Vagina (tissue), 2 donors: ENCODE measurements at regions not wholly inside any gene's neighbourhood (a gene's known extent, or its start where the extent isn't known, plus 50 kb on each side); places are given as distances from the start of the nearest gene placed in this dataset.

Experiments
- DNase-seq, 2 donors: peaks; one replicate each; pipeline ENCODE4 v3.0.0-alpha.2; 2017; ENCODE audit errors: extremely low spot score in 2 of 2
- H3K27ac ChIP-seq: fragments of 200-600 bp; sonication (generic); one replicate; pipeline ENCODE4 v1.5.1; 2019
- H3K27me3 ChIP-seq: fragments of 200-600 bp; sonication (generic); one replicate; pipeline ENCODE4 v1.5.1; 2019
- H3K36me3 ChIP-seq, 2 donors: fragments of 200-600 bp; sonication (generic); one replicate each; pipeline ENCODE4 v1.5.1; 2017 to 2019
- H3K4me1 ChIP-seq: fragments of 200-600 bp; sonication (generic); one replicate; pipeline ENCODE4 v1.5.1; 2019
- H3K4me3 ChIP-seq, 2 donors: fragments of 200-600 bp; sonication (generic); 1 replicate in 1 of 2; 2 replicates in 1 of 2; pipeline ENCODE4 v1.5.1; 2016 to 2019
- H3K9me3 ChIP-seq: fragments of 200-600 bp; sonication (generic); one replicate; pipeline ENCODE4 v1.5.1; 2019
- POLR2A ChIP-seq, 2 donors: fragments of 450-650 bp; IDR thresholded peaks; one replicate each; pipeline ENCODE4 v1.6.1; 2017; ENCODE audit warnings: antibody characterized with exemption in 2 of 2, mild to moderate bottlenecking in 2 of 2, moderate library complexity in 2 of 2
- POLR2AphosphoS5 ChIP-seq, 2 donors: sonication (generic); formaldehyde crosslinking; IDR thresholded peaks; one replicate each; pipeline ENCODE4 v1.9.0; 2017; ENCODE audit warnings: antibody characterized with exemption in 2 of 2, mild to moderate bottlenecking in 2 of 2, low read depth in 1 of 2; ENCODE audit not compliant: insufficient read depth in 1 of 2
- intact Hi-C: fragments of 100-400 bp; cut with DNase I; formaldehyde crosslinking; loops from one replicate; pipeline ENCODE4 v1.15.1; 2023
- TF ChIP-seq, protein P1 (sequence below), 3 experiments: fragments of 450-650 bp in 2 of 3; fragments of 200-600 bp in 1 of 3; sonication (generic) in 1 of 3; IDR thresholded peaks; one replicate each; pipeline ENCODE4 v1.5.1; 2017 to 2019; ENCODE audit warnings: antibody characterized with exemption in 3 of 3, mild to moderate bottlenecking in 2 of 3, moderate library complexity in 2 of 3

DNA sequence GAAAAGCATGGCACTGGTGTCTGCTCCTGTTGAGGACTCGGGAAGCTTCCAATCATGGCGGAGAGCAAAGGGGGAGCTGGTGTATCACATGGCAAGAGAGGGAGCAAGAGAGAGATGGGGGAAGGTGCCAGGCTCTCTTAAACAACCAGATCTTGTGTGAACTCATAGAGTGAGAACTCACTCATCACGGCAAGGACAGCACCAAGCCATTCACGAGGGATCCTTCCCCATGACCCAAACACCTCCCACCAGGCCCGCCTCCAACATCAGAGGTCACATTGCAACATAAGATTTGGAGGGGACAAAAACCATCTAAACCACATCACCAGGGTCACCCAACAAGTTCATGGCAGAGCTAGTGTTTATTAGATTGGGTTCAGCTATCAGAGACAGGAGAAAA, 218.7 kb upstream of the BCOR start:
- no peak for DNase-seq
- no peaks in the 10 kb centered on the region for H3K27me3 ChIP-seq
- TF ChIP-seq, protein P1, sequence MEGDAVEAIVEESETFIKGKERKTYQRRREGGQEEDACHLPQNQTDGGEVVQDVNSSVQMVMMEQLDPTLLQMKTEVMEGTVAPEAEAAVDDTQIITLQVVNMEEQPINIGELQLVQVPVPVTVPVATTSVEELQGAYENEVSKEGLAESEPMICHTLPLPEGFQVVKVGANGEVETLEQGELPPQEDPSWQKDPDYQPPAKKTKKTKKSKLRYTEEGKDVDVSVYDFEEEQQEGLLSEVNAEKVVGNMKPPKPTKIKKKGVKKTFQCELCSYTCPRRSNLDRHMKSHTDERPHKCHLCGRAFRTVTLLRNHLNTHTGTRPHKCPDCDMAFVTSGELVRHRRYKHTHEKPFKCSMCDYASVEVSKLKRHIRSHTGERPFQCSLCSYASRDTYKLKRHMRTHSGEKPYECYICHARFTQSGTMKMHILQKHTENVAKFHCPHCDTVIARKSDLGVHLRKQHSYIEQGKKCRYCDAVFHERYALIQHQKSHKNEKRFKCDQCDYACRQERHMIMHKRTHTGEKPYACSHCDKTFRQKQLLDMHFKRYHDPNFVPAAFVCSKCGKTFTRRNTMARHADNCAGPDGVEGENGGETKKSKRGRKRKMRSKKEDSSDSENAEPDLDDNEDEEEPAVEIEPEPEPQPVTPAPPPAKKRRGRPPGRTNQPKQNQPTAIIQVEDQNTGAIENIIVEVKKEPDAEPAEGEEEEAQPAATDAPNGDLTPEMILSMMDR (IDR thresholded peaks at IDR 0.05): no peak
- no peak for TF ChIP-seq POLR2AphosphoS5 (IDR thresholded peaks at IDR 0.05; ENCODE audit: insufficient read depth in 1 of 2, low read depth in 1 of 2)
- no peak for TF ChIP-seq POLR2A (IDR thresholded peaks at IDR 0.05)
- no peak overlapping the region for H3K4me3 ChIP-seq
- H3K4me1 ChIP-seq: no peaks in the 10 kb centered on the region
- H3K9me3 ChIP-seq: peaks cover 7% of the 10 kb centered on the region
- intact Hi-C loops: no loop called here
- no peak overlapping the region for H3K27ac ChIP-seq
- no peaks in the 10 kb centered on the region for H3K36me3 ChIP-seq

DNA sequence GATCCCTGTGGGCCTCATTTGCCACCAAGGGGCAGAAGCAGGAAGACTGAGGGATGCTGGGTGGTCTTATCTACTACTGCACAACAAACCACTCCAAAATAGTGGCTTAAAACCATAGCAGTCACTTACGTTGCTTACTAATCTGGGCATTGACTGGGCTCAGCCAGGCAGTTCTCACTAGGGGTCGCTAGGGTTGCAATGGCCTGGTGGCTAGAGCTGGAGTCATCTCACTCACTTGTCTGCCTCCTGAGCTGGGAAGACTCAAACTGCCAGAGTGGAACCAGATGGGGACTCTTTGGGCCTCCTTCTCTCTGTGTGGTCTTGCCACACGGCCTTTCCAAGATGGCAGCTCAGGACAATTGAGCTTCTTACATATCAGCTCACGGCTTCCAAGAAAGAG, 216.3 kb upstream of the BCOR start:
- H3K4me3 ChIP-seq: no peak overlapping the region
- no peaks in the 10 kb centered on the region for H3K36me3 ChIP-seq
- no peak for DNase-seq
- no peaks in the 10 kb centered on the region for H3K4me1 ChIP-seq
- intact Hi-C loops: no loop called here
- H3K27ac ChIP-seq: no peak overlapping the region
- H3K9me3 ChIP-seq: peaks cover 7% of the 10 kb centered on the region
- TF ChIP-seq, protein P1 (IDR thresholded peaks at IDR 0.05): no peak
- TF ChIP-seq POLR2AphosphoS5 (IDR thresholded peaks at IDR 0.05; ENCODE audit: insufficient read depth in 1 of 2, low read depth in 1 of 2) (no peak), POLR2A (IDR thresholded peaks at IDR 0.05) (no peak)
- no peaks in the 10 kb centered on the region for H3K27me3 ChIP-seq

DNA sequence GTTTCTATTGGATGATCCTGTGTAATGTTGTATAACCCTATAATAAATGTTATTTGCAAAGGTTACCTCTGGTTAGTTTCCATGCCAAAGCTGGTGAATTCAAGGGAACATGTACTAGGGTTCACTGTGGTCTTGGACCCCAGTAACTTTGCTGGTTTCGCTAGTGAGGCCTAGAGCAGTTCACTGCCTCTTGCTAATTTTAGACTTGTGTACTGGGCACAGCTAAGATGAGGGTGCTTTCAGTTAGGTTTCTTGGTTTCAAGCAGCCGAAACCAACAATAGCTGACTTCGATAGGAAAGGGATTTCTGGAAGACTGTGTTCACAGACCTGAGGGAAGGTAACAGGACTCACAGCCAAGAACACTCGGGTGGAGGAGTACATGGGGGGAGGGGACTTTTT, 215.5 kb upstream of the BCOR start:
- DNase-seq: no peak
- no peaks in the 10 kb centered on the region for H3K27me3 ChIP-seq
- H3K9me3 ChIP-seq: peaks cover 7% of the 10 kb centered on the region
- TF ChIP-seq POLR2A (IDR thresholded peaks at IDR 0.05): no peak
- no peak for TF ChIP-seq POLR2AphosphoS5 (IDR thresholded peaks at IDR 0.05; ENCODE audit: insufficient read depth in 1 of 2, low read depth in 1 of 2)
- TF ChIP-seq, protein P1 (IDR thresholded peaks at IDR 0.05): no peak
- intact Hi-C loops: no loop called here
- H3K36me3 ChIP-seq: no peaks in the 10 kb centered on the region
- no peak overlapping the region for H3K4me3 ChIP-seq
- no peaks in the 10 kb centered on the region for H3K4me1 ChIP-seq
- no peak overlapping the region for H3K27ac ChIP-seq

DNA sequence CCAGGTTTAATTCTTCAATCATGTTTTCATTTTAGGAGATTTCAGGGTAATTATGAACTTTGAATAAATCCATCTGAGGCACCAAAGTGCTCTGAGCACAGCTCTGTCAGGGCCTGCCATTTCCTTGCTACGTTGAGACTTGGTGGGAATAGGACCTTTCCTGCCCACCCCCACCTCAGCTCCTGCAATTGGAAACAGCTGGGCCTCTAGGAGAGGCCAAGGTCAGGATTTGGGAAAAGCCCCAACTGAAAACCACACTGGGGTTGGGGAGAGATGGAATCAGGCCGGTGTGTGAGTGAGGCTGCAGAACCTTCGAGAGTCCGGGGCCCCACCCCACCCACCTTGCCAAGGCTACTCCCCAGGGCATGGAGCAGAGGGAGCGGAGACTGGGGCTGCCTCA, 212.7 kb upstream of the BCOR start:
- intact Hi-C loops: no loop called here
- Histone ChIP-seq H3K36me3 (no peaks in the 10 kb centered on the region), H3K4me1 (no peaks in the 10 kb centered on the region), H3K4me3 (no peak overlapping the region), H3K27ac (no peak overlapping the region), H3K27me3 (no peaks in the 10 kb centered on the region), H3K9me3 (no peaks in the 10 kb centered on the region)
- DNase-seq: no peak
- TF ChIP-seq POLR2AphosphoS5 (IDR thresholded peaks at IDR 0.05; ENCODE audit: insufficient read depth in 1 of 2, low read depth in 1 of 2) (no peak), POLR2A (IDR thresholded peaks at IDR 0.05) (no peak)
- TF ChIP-seq, protein P1 (IDR thresholded peaks at IDR 0.05): no peak

DNA sequence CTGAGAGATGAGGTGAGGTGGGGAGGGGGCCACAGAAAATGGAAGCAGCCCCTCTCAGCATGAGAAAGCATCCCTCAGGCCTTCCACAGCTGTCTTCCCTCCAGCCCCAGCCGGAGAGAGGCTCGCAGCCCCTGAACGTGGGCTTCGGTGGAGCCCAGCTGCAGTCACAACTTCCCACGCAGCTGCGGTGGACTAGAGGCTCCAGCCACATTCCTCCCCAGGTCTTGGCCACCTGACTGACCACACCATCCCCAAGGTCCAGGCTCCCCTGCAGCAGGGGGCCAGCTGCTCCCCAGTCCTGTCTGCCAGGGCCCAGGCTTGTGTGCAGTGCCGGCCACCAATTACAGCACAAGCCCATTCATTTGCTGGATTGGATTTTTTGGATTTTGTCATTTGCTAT, 212.3 kb upstream of the BCOR start:
- Histone ChIP-seq H3K9me3 (no peaks in the 10 kb centered on the region), H3K36me3 (no peaks in the 10 kb centered on the region), H3K4me3 (no peak overlapping the region), H3K4me1 (no peaks in the 10 kb centered on the region), H3K27ac (no peak overlapping the region), H3K27me3 (no peaks in the 10 kb centered on the region)
- intact Hi-C loops: no loop called here
- no peak for DNase-seq
- no peak for TF ChIP-seq POLR2A (IDR thresholded peaks at IDR 0.05)
- TF ChIP-seq POLR2AphosphoS5 (IDR thresholded peaks at IDR 0.05; ENCODE audit: insufficient read depth in 1 of 2, low read depth in 1 of 2): no peak
- TF ChIP-seq, protein P1 (IDR thresholded peaks at IDR 0.05): no peak
